Type B pancreatic cell (in vitro differentiated cells): ENCODE measurements at regions not wholly inside any gene's neighbourhood (a gene's known extent, or its start where the extent isn't known, plus 50 kb on each side); places are given as distances from the start of the nearest gene placed in this dataset.
A peak's percentile ranks its signal among the peaks of the same experiment; 100 is the strongest.

Experiments used
- DNase-seq: peaks from one replicate; pipeline ENCODE4 v3.0.0; 2021; ENCODE audit warnings: mixed read lengths; ENCODE audit not compliant: unreplicated experiment; ENCODE audit errors: extremely low spot score
- H3K27ac Mint-ChIP-seq: 2 replicates; pipeline ENCODE4 v1.8.0; 2021; ENCODE audit warnings: mild to moderate bottlenecking, mixed read lengths
- H3K27me3 Mint-ChIP-seq: 2 replicates; pipeline ENCODE4 v1.8.0; 2021; ENCODE audit warnings: mixed read lengths
- H3K36me3 Mint-ChIP-seq: 2 replicates; pipeline ENCODE4 v1.8.0; 2021; ENCODE audit warnings: mixed read lengths
- H3K4me1 Mint-ChIP-seq: one replicate; pipeline ENCODE4 v1.8.0; 2021; ENCODE audit warnings: mixed read lengths; ENCODE audit not compliant: unreplicated experiment
- H3K4me3 Mint-ChIP-seq: 2 replicates; pipeline ENCODE4 v1.8.0; 2021; ENCODE audit warnings: mild to moderate bottlenecking, mixed read lengths
- H3K9me3 Mint-ChIP-seq: 2 replicates; pipeline ENCODE4 v1.8.0; 2021; ENCODE audit warnings: mixed read lengths
- CTCF ChIP-seq: fragments of 200-600 bp; sonication (generic); conservative IDR thresholded peaks from 2 replicates; pipeline ENCODE4 v1.5.0; 2021; ENCODE audit warnings: antibody characterized with exemption, mild to moderate bottlenecking

DNA sequence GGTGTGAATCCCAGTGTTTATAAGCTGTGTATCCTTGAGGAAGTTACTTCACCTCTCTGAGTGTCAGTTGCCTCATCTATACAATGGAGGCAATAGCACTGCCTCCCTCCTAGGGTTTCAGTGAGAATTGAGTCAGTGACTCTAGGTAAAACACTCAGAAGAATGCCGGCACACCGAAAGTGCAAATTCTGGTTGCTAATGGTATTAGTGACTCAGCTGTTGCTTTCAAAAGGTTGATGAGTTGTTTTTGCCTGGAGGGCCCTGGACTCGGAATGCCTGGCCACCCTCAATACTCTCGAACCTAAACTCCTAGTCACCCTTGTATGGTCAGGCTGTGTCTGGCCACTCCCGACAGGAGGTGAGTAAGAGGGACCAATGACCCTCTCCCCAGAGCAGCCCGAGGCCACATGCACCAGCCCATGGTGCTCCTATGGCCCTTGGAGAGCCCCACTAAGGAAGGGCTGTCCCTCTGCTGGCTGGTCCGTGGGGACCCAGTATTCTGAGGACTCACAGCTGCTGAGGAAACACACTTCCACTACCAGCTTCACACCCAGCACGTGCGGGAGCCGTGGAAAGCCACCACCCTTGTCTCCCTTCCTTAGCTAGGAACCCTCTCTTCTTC is 60.2 kb downstream of the CALML3 start:
- Mint-ChIP-seq H3K36me3 (no peaks in the 10 kb centered on the region), H3K27ac (peak overlapping the region; percentile 56), H3K27me3 (no peaks in the 10 kb centered on the region), H3K4me1 (peaks cover 48% of the 10 kb centered on the region), H3K4me3 (no peak overlapping the region), H3K9me3 (peaks cover 4% of the 10 kb centered on the region)
- TF ChIP-seq CTCF, result no peak
- DNase-seq, result no peak

GRCh38 chr10:5585517-5586206 is 60.9 kb downstream of the CALML3 start:
- TF ChIP-seq CTCF, result no peak
- no peak for DNase-seq
- Mint-ChIP-seq H3K9me3 (peaks cover 4% of the 10 kb centered on the region), H3K4me3 (no peak overlapping the region), H3K4me1 (peaks cover 54% of the 10 kb centered on the region), H3K36me3 (no peaks in the 10 kb centered on the region), H3K27me3 (no peaks in the 10 kb centered on the region), H3K27ac (peak overlapping the region; percentile 56)

DNA sequence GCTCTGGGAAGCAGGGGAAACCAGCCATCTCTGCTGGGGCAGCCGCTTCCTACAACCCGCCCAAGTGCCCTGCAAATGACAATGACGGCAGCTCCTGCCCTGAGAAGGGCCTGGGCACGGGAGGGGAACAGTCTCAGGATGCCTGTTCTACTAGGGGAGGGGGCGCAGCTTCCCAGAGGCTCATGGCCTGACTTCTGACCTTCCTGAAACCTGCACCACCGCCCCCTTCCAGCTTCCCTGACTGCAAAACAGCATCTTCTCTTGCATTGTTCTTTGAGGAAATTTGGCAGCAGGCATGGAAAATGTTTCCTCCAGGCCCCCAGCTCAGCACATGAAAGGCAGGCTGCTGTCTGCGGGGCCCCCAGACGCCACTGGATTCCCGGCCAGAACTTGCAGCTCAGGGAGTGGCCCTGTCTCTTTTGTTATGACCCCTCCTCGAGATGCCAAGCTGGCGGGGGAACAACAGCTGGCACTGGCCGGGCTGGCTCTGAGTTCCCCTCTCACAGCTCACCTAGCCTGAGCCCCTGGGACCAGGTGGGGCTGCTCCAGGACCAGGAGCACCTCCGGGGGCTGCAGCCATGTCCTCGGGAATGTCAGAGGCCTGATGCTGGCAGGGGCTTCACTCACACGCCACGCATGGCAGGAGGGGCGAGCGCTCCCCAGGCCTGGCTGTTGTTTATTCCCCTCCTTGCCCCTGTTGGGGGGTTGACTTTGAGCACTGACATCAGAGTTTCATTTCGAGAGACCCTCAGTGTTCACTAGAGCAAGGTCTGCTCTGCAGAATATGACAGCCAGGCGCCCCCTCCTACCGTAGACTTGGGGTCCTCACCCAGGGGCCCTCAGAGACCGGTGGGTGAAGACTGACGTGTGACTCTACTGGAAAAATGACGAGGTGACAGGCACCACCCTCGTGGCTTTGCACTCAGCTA is 62.7 kb downstream of the CALML3 start:
- Mint-ChIP-seq H3K9me3 (peaks cover 2% of the 10 kb centered on the region), H3K4me1 (peaks cover 70% of the 10 kb centered on the region), H3K4me3 (no peak overlapping the region), H3K27me3 (no peaks in the 10 kb centered on the region), H3K27ac (no peak overlapping the region), H3K36me3 (no peaks in the 10 kb centered on the region)
- DNase-seq, result no peak
- TF ChIP-seq CTCF, result no peak

DNA sequence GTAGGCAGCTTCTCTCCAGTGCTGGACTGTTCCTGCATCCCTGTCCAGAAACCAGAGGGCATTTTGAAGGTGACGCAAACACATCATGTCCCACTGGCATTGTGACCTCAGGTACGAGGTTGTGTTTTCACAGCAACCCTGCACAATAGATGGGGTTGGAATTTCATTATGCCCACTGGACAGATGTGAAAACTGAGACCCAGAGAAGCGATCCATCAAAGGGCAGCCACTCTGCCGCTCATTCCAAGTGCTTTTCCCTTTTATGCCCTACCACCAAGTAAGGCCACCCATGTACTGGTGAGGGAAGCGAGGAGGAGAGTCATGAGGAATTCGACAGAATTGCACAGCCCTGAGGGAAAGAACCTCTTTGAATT is 63.3 kb downstream of the CALML3 start:
- Mint-ChIP-seq H3K27me3 (no peaks in the 10 kb centered on the region), H3K36me3 (no peaks in the 10 kb centered on the region), H3K27ac (no peak overlapping the region), H3K9me3 (peaks cover 4% of the 10 kb centered on the region), H3K4me3 (no peak overlapping the region), H3K4me1 (peaks cover 73% of the 10 kb centered on the region)
- no peak for DNase-seq
- TF ChIP-seq CTCF, result no peak

DNA sequence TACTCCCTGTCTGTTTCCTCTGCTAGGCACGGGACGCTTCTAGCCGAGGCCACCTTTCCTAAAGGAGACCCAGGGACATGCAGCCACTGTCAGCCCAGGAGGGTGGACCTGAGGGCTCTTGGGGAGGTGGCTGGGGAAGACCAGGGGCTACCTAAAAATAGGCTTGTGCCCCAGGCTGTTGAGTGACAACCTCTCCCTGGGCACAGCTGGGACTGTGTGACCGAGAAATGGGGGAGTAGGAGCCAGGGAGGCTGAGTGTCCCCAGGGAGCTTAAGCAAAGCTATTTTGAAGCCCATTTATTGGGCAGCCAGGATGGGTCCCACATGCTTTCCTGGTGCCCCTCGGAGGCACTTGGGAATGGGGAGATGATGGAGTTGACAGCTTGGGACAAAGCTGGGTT is 63.8 kb downstream of the CALML3 start:
- H3K4me3 Mint-ChIP-seq, result no peak overlapping the region

More for the DNA sequence above, 63.8 kb downstream of the CALML3 start:
- no peak for TF ChIP-seq CTCF
- H3K27ac Mint-ChIP-seq, result no peak overlapping the region
- no peak for DNase-seq
- H3K36me3 Mint-ChIP-seq, result no peaks in the 10 kb centered on the region
- no peaks in the 10 kb centered on the region for H3K27me3 Mint-ChIP-seq
- H3K4me1 Mint-ChIP-seq, result peaks cover 70% of the 10 kb centered on the region
- H3K9me3 Mint-ChIP-seq, result peaks cover 4% of the 10 kb centered on the region
